Islet precursor cell (in vitro differentiated cells): ENCODE measurements at regions not wholly inside any gene's neighbourhood (a gene's known extent, or its start where the extent isn't known, plus 50 kb on each side); places are given as distances from the start of the nearest gene placed in this dataset.
A peak's percentile ranks its signal among the peaks of the same experiment; 100 is the strongest.
"Not testable (repeated sequence)": the region's sequence is repeated elsewhere in the genome, so short reads cannot be mapped to it uniquely, and the experiment has no call there.

ENCODE experiments used
- DNase-seq: peaks from one replicate; pipeline ENCODE4 v3.0.0-alpha.2; 2018

- no peak for DNase-seq
Observed at GRCh38 chr6:122859676-122860075, 70.6 kb downstream of the SMPDL3A start.

GRCh38 chr6:122861594-122861993 is 72.5 kb downstream of the SMPDL3A start:
- no peak for DNase-seq

GRCh38 chr6:122868137-122868536 is 79.1 kb downstream of the SMPDL3A start:
- DNase-seq = no peak

- DNase-seq = peak; percentile 66
Observed at GRCh38 chr6:122869437-122870024, 80.5 kb downstream of the SMPDL3A start.

- DNase-seq = no peak
Observed at GRCh38 chr6:122871079-122871478, 82.0 kb downstream of the SMPDL3A start.

GRCh38 chr6:122872311-122872710 is 83.3 kb downstream of the SMPDL3A start:
- no peak for DNase-seq

- DNase-seq = no peak
Observed at GRCh38 chr6:122877302-122877701, 88.2 kb downstream of the SMPDL3A start.

GRCh38 chr6:122878796-122879195 is 89.7 kb downstream of the SMPDL3A start:
- DNase-seq = no peak

GRCh38 chr6:122886481-122886880 is 97.4 kb downstream of the SMPDL3A start:
- no peak for DNase-seq

GRCh38 chr6:122887941-122888340 is 98.9 kb downstream of the SMPDL3A start:
- DNase-seq = no peak

GRCh38 chr6:122888680-122889079 is 99.6 kb downstream of the SMPDL3A start:
- not testable (repeated sequence) for DNase-seq

- DNase-seq = no peak
Observed at GRCh38 chr6:122890250-122890649, 101.2 kb downstream of the SMPDL3A start.

- DNase-seq = no peak
Observed at GRCh38 chr6:122894791-122895190, 101.2 kb upstream of the CLVS2 start.

- no peak for DNase-seq
Observed at GRCh38 chr6:122902326-122902725, 93.7 kb upstream of the CLVS2 start.

- no peak for DNase-seq
Observed at GRCh38 chr6:122903266-122903915, 92.6 kb upstream of the CLVS2 start.

- no peak for DNase-seq
Observed at GRCh38 chr6:122904166-122904565, 91.9 kb upstream of the CLVS2 start.

- DNase-seq = no peak
Observed at GRCh38 chr6:122913558-122913957, 82.5 kb upstream of the CLVS2 start.

GRCh38 chr6:122918714-122919113 is 77.3 kb upstream of the CLVS2 start:
- no peak for DNase-seq

GRCh38 chr6:122930252-122931180 is 65.5 kb upstream of the CLVS2 start:
- DNase-seq = no peak

- DNase-seq = no peak
Observed at GRCh38 chr6:122931916-122932315, 64.1 kb upstream of the CLVS2 start.

GRCh38 chr6:122944936-122945335 is 51.1 kb upstream of the CLVS2 start:
- not testable (repeated sequence) for DNase-seq
